GM18502 (cell line): ENCODE measurements at regions not wholly inside any gene's neighbourhood (a gene's known extent, or its start where the extent isn't known, plus 50 kb on each side); places are given as distances from the start of the nearest gene placed in this dataset.

Experiments
- ATAC-seq: cut with Tn5 transposase; IDR thresholded peaks from one replicate; pipeline ENCODE4 v1.9.1; 2021; ENCODE audit warnings: mild to moderate bottlenecking; ENCODE audit not compliant: unreplicated experiment, poor library complexity

DNA sequence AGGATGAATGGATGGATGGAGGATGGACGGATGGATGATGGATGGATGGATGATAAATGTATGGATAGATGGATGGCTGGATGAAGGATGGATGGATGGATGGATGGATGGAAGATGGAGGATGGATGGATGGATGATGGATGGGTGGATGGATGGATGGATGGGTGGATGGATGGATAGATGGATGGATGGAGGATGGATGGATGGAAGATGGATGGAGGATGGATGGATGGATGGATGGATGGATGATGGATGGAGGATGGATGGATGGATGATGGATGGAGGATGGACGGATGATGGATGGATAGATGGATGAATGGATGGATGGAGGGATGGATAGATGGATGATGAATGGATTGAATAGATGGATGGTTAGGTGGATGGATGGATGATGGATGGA lies 210.6 kb upstream of the IGF1R start:
- no peak for ATAC-seq

- ATAC-seq, result no peak
Measured at GRCh38 chr15:98438326-98438725, 210.0 kb upstream of the IGF1R start.

DNA sequence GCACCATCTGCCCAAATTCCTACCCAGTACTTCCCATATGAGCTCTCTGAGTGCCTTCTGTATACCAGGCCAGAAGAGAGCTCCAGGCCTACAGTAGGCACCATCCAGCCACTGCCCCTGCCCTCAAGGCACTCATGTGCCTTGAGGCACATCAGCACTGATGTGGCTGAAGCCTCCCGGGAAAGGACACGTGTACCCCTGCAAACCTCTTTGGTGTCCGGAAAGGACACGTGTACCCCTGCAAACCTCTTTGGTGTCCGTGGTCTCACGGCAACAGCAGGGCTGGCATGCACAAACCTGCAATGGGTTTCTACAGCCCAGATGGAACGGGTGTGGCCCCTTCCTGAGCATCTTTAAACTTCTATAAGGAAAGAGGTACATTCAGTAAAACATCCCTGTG lies 209.4 kb upstream of the IGF1R start:
- ATAC-seq, result no peak

DNA sequence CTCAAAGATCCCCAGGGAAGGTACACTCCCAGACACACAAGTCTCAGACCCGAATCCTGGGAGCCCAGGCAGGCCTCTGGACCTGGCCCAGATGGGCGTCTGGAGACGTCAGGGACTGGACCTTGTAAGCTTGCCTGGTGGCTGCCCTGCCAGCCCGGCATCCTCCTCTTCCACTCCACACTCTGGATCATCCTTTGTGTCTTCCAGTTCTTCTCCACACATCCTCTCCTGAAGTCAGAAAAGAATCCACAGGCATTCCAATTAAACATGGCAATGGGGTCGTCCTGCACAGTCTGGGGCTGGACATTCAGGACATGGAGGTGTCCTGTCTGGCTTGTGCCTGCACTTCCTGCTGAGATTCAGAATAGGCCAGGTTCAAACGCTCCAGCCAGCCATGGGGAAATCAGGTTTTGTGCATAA lies 208.8 kb upstream of the IGF1R start:
- ATAC-seq, result no peak

DNA sequence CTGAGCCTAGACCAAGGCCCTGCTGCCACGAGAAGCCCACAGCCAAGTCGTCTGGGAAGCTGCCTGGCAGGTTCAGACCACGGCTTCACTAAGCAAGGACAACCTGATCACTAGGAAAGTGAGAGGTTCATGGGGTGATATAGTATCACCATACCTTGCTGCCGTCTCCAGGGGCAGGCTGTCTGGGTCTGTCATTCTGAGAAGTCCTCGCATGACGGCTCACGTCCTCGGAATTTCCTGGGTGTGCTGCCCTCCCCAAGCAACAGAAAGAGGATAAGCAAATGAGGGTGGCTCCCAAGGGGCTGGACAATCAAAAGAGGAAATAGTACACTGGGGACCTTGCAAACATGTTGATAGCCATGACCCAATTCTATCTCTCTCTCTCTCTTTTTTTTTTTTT lies 207.4 kb upstream of the IGF1R start:
- ATAC-seq, result peak; percentile 80

DNA sequence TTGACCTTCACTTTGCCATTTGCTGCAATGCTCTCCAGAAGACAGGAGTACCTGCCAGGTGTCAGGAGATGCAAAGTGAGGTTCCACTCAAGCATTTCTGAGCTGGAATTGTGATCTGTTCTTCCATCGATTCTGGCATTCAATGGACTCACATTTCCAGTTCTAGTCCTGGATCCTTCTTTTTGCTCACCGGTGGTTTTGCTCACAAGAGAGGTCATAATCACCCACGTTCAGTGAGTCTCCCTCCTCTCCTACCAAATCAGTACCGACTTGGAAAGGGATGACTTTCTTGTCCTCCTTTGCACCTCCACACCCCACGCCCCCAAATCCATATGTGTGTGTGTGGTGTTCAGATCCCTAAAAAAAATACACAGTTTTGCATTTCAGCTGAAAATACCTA lies 206.7 kb upstream of the IGF1R start:
- no peak for ATAC-seq

- ATAC-seq, result peak; percentile 84
Measured at GRCh38 chr15:98442379-98442833, 205.9 kb upstream of the IGF1R start.

DNA sequence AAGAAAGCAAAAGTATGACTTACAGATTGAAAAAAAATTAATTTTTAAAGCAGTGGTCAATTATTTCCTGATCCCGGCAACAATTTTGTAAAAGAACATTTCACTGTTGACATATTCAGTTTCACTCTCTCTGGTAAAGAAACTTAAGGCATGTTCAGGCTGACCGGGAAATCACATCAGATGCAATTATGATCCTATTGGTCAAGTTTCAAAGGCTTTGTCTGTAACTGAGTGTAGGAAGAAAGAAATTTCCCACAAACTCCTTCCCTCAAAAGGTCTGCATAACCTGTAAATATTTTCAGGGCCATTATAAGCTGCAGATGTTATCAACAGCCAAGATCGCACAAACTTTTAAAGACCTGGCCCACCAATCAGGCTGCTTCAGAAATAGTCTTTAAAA lies 205.4 kb upstream of the IGF1R start:
- no peak for ATAC-seq

GRCh38 chr15:98443526-98443925 lies 204.8 kb upstream of the IGF1R start:
- no peak for ATAC-seq

DNA sequence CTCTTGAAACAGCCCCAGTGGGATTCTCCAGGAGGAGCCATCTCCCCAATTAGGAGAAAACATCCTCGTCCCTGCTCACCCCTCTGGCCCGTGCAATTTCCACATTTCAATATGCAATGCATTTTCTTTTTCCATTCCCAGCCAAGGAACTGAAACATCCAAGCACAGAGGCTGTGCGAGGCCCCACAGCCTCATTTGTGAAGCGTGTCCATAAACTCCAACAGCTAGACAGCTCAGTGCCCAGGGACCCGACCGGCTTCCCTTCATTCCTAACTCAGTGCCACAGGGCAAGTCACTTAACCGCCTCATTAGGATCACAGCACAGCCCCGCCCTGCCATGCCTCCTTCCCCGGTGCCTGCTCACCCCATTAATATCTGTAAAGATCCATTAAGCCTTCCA lies 204.2 kb upstream of the IGF1R start:
- no peak for ATAC-seq

DNA sequence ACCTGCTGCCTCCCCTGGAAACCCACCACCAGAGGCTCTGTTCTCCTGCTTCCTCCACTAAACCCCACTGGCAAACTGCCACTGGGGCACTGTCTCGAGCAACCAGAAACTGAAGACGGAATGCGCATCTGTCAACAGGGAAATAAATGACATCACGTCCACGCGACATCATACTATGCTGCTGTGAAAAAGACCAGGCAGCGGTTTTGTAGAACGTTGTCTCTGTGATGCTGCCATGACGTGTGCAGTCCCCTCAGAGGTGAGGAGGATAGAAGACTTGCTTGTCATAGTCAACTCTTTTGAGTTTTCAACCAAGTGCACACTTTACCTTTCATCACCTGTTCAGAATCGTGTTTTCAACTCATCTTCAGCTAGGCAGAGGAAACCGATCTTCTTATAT lies 203.0 kb upstream of the IGF1R start:
- ATAC-seq, result no peak

GRCh38 chr15:98446083-98446482 lies 202.3 kb upstream of the IGF1R start:
- ATAC-seq, result no peak

DNA sequence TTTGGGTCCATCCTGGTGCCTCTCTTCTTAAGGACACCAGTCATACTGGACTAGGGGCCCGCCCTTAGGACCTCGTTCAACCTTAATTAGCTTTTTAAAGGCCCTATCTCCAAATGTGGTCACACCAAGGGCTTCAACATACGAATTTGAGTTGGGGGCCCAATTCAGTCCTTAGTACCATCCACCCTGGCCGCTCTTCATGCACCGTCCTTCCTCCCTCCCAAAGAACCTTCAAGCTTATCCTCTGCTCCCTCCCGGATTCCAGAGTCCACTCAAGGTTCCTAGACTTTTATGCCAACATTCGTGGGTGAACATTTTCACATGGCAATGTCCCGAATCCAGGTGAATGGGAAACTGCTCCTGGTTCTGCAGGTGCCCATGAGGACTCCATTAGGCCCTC lies 201.3 kb upstream of the IGF1R start:
- no peak for ATAC-seq

DNA sequence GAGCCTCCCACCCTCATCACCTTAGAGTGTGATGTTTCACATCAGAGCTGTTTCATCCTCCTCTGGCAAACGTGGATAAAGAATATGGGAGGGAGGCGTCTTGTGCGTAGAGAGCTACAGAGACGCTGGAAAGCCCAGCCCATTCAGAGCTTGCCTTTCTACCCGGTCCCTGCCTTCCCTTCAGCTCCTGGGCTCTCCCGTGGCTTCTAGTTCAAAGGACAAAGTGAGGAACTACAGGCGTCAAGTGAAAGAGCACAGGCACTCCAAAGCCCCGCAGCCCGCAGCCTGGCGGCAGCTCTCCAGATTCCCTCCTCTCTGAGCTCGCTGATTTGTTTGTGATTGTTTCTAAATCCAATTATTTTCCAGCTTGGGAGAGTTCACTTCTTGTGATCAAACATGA lies 197.1 kb upstream of the IGF1R start:
- no peak for ATAC-seq

GRCh38 chr15:98452238-98452637 lies 196.1 kb upstream of the IGF1R start:
- ATAC-seq, result no peak

GRCh38 chr15:98455904-98456303 lies 192.4 kb upstream of the IGF1R start:
- ATAC-seq, result no peak

- no peak for ATAC-seq
Measured at GRCh38 chr15:98476559-98476958, 171.8 kb upstream of the IGF1R start.

GRCh38 chr15:98480844-98481243 lies 167.5 kb upstream of the IGF1R start:
- ATAC-seq, result no peak

GRCh38 chr15:98483575-98484130 lies 164.7 kb upstream of the IGF1R start:
- ATAC-seq, result no peak

GRCh38 chr15:98484914-98485313 lies 163.4 kb upstream of the IGF1R start:
- no peak for ATAC-seq

- ATAC-seq, result no peak
Measured at GRCh38 chr15:98485451-98485850, 162.9 kb upstream of the IGF1R start.

- ATAC-seq, result no peak
Measured at GRCh38 chr15:98493966-98494511, 154.3 kb upstream of the IGF1R start.

DNA sequence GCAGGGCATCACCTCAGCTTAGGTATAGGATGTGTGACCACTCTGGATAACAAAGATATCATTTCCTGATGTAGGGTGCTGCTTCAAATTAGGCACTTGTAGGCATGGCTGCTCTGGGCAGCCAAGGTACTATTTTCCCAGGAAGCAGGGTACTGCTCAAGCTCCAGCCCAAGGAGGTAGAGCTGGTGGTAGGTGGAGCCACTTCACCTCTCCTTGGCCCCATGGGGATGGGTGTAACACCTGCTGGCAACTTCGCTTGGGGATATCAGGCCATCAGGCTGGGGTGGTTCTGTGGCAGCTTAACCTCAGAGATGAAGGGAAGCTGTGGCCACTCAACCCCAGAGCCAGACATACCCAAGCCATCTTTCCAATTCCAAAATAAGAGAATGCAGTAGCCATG lies 147.1 kb upstream of the IGF1R start:
- no peak for ATAC-seq
